ENCODE measurements at regions not wholly inside any gene's neighbourhood (a gene's known extent, or its start where the extent isn't known, plus 50 kb on each side); places are given as distances from the start of the nearest gene placed in this dataset.

GRCh38 chr2:220144411-220144810 is 517.0 kb downstream of the SLC4A3 start:
- no peak overlapping the region for H3K27ac ChIP-seq (ENCODE audit: low read depth in 2 of 2, low read length in 2 of 2)
- H3K9me3 ChIP-seq (ENCODE audit: control insufficient read depth in 2 of 3, insufficient read depth in 1 of 3, low read length in 3 of 3) = no peaks in the 10 kb centered on the region
- H3K36me3 ChIP-seq (ENCODE audit: control insufficient read depth in 2 of 3, insufficient read depth in 3 of 3, low read length in 3 of 3) = no peaks in the 10 kb centered on the region
- no peak for TF ChIP-seq CTCF (IDR thresholded peaks at IDR 0.05; ENCODE audit: borderline replicate concordance, extremely low read depth, insufficient read depth)
- FAIRE-seq = no peak
- no peak overlapping the region for H3K4me3 ChIP-seq (ENCODE audit: low read length in 3 of 3)
- peaks cover 0 to 4% (median 0%) of the 10 kb centered on the region in 3 donors for H3K4me1 ChIP-seq (ENCODE audit: control insufficient read depth in 2 of 3, insufficient read depth in 2 of 3, low read depth in 1 of 3, low read length in 3 of 3)
- intact Hi-C loops (cut with DNase I) = no loop called here
- DNase-seq = no peak
- H3K27me3 ChIP-seq (ENCODE audit: control insufficient read depth, insufficient read depth, low read length) = no peaks in the 10 kb centered on the region
- no peak overlapping the region for H3K9ac ChIP-seq (ENCODE audit: low read length in 3 of 3)

- H3K36me3 ChIP-seq (ENCODE audit: control insufficient read depth in 2 of 3, insufficient read depth in 3 of 3, low read length in 3 of 3) = no peaks in the 10 kb centered on the region
- H3K9ac ChIP-seq (ENCODE audit: low read length in 3 of 3) = no peak overlapping the region
- no peak overlapping the region for H3K4me3 ChIP-seq (ENCODE audit: low read length in 3 of 3)
- no peaks in the 10 kb centered on the region for H3K9me3 ChIP-seq (ENCODE audit: control insufficient read depth in 2 of 3, insufficient read depth in 1 of 3, low read length in 3 of 3)
- no peak overlapping the region for H3K27ac ChIP-seq (ENCODE audit: low read depth in 2 of 2, low read length in 2 of 2)
- intact Hi-C loops (cut with DNase I) = no loop called here
- no peak for FAIRE-seq
- peaks cover 0 to 4% (median 0%) of the 10 kb centered on the region in 3 donors for H3K4me1 ChIP-seq (ENCODE audit: control insufficient read depth in 2 of 3, insufficient read depth in 2 of 3, low read depth in 1 of 3, low read length in 3 of 3)
- no peak for TF ChIP-seq CTCF (IDR thresholded peaks at IDR 0.05; ENCODE audit: borderline replicate concordance, extremely low read depth, insufficient read depth)
- peak in 2 of 5 donors; percentile 52 to 54 for DNase-seq
- H3K27me3 ChIP-seq (ENCODE audit: control insufficient read depth, insufficient read depth, low read length) = no peaks in the 10 kb centered on the region
Observed at GRCh38 chr2:220147161-220148038, 520.0 kb downstream of the SLC4A3 start.

GRCh38 chr2:220148471-220149248 is 521.2 kb downstream of the SLC4A3 start:
- Histone ChIP-seq H3K4me3 (ENCODE audit: low read length in 3 of 3) (no peak overlapping the region), H3K27ac (ENCODE audit: low read depth in 2 of 2, low read length in 2 of 2) (no peak overlapping the region), H3K9ac (ENCODE audit: low read length in 3 of 3) (no peak overlapping the region), H3K9me3 (ENCODE audit: control insufficient read depth in 2 of 3, insufficient read depth in 1 of 3, low read length in 3 of 3) (no peaks in the 10 kb centered on the region), H3K27me3 (ENCODE audit: control insufficient read depth, insufficient read depth, low read length) (no peaks in the 10 kb centered on the region), H3K4me1 (ENCODE audit: control insufficient read depth in 2 of 3, insufficient read depth in 2 of 3, low read depth in 1 of 3, low read length in 3 of 3) (peaks cover 0 to 4% (median 0%) of the 10 kb centered on the region in 3 donors), H3K36me3 (ENCODE audit: control insufficient read depth in 2 of 3, insufficient read depth in 3 of 3, low read length in 3 of 3) (no peaks in the 10 kb centered on the region)
- no peak for DNase-seq
- intact Hi-C loops (cut with DNase I) = no loop called here
- FAIRE-seq = no peak
- no peak for TF ChIP-seq CTCF (IDR thresholded peaks at IDR 0.05; ENCODE audit: borderline replicate concordance, extremely low read depth, insufficient read depth)

Measured in kidney (tissue), 13 donors.